Cardiac muscle cell (in vitro differentiated cells and primary cell): ENCODE measurements at regions not wholly inside any gene's neighbourhood (a gene's known extent, or its start where the extent isn't known, plus 50 kb on each side); places are given as distances from the start of the nearest gene placed in this dataset.
A peak's percentile ranks its signal among the peaks of the same experiment; 100 is the strongest.

Experiments used
- DNase-seq, 2 donors: peaks; one replicate each; pipeline versions ENCODE4 v3.0.0 to v3.0.0-alpha.2; 2010 to 2017; ENCODE audit warnings: low read depth in 1 of 2, low spot score in 1 of 2
- H3K27ac ChIP-seq: fragments of 200-600 bp; sonication (generic); 2 replicates; pipeline ENCODE4 v1.5.1; 2016
- H3K27me3 ChIP-seq: fragments of 200-600 bp; sonication (generic); 2 replicates; pipeline ENCODE4 v1.6.0; 2016; ENCODE audit warnings: control low read depth
- H3K36me3 ChIP-seq: fragments of 200-600 bp; sonication (generic); 2 replicates; pipeline ENCODE4 v1.5.1; 2016; ENCODE audit warnings: control low read depth
- H3K4me1 ChIP-seq: fragments of 200-600 bp; sonication (generic); 2 replicates; pipeline ENCODE4 v1.8.1; 2017; ENCODE audit warnings: low read depth, mild to moderate bottlenecking, mixed run types
- H3K4me3 ChIP-seq: fragments of 200-600 bp; sonication (generic); 2 replicates; pipeline ENCODE4 v1.5.1; 2016; ENCODE audit warnings: mild to moderate bottlenecking
- H3K9me3 ChIP-seq: fragments of 200-600 bp; sonication (generic); 2 replicates; pipeline ENCODE4 v1.5.1; 2017; ENCODE audit warnings: low read depth, mild to moderate bottlenecking, control low read depth
- CTCF ChIP-seq: IDR thresholded peaks from 2 replicates; pipeline ENCODE4 v1.5.1; 2012; ENCODE audit warnings: low read depth, mild to moderate bottlenecking, low read length

GRCh38 chr6:29999416-29999815, 57.1 kb downstream of the HLA-A start:
- TF ChIP-seq CTCF = no peak
- Histone ChIP-seq H3K27me3 (peaks cover 8% of the 10 kb centered on the region), H3K9me3 (no peaks in the 10 kb centered on the region), H3K36me3 (no peaks in the 10 kb centered on the region), H3K4me3 (no peak overlapping the region), H3K27ac (no peak overlapping the region), H3K4me1 (no peaks in the 10 kb centered on the region)
- DNase-seq = no peak

GRCh38 chr6:30000156-30000791, 57.9 kb downstream of the HLA-A start:
- Histone ChIP-seq H3K36me3 (no peaks in the 10 kb centered on the region), H3K9me3 (no peaks in the 10 kb centered on the region), H3K4me1 (no peaks in the 10 kb centered on the region), H3K4me3 (no peak overlapping the region), H3K27me3 (peaks cover 17% of the 10 kb centered on the region), H3K27ac (no peak overlapping the region)
- DNase-seq = no peak
- TF ChIP-seq CTCF = no peak

- no peaks in the 10 kb centered on the region for H3K36me3 ChIP-seq
- H3K4me1 ChIP-seq = peaks cover 5% of the 10 kb centered on the region
- no peak for TF ChIP-seq CTCF
- H3K9me3 ChIP-seq = no peaks in the 10 kb centered on the region
- H3K4me3 ChIP-seq = no peak overlapping the region
- no peak overlapping the region for H3K27ac ChIP-seq
- H3K27me3 ChIP-seq = peaks cover 43% of the 10 kb centered on the region
- peak in 1 of 2 donors; percentile 41 for DNase-seq
These were observed 58.2 kb upstream of the POLR1H start for GRCh38 chr6:30002871-30003270.

- H3K9me3 ChIP-seq = no peaks in the 10 kb centered on the region
- H3K27me3 ChIP-seq = peaks cover 63% of the 10 kb centered on the region
- TF ChIP-seq CTCF = no peak
- no peaks in the 10 kb centered on the region for H3K36me3 ChIP-seq
- no peak for DNase-seq
- peaks cover 5% of the 10 kb centered on the region for H3K4me1 ChIP-seq
- no peak overlapping the region for H3K4me3 ChIP-seq
- H3K27ac ChIP-seq = no peak overlapping the region
These were observed 55.6 kb upstream of the POLR1H start for GRCh38 chr6:30005482-30005881.

- H3K27me3 ChIP-seq = peaks cover 63% of the 10 kb centered on the region
- no peak for TF ChIP-seq CTCF
- no peaks in the 10 kb centered on the region for H3K36me3 ChIP-seq
- DNase-seq = peak; percentile 5 to 15
- no peaks in the 10 kb centered on the region for H3K9me3 ChIP-seq
- H3K4me1 ChIP-seq = peaks cover 5% of the 10 kb centered on the region
- H3K27ac ChIP-seq = no peak overlapping the region
- H3K4me3 ChIP-seq = peak overlapping the region; percentile 8
These were observed 54.6 kb upstream of the POLR1H start for GRCh38 chr6:30006170-30007131.
